ENCODE measurements at regions not wholly inside any gene's neighbourhood (a gene's known extent, or its start where the extent isn't known, plus 50 kb on each side); places are given as distances from the start of the nearest gene placed in this dataset.
"Not testable (repeated sequence)": the region's sequence is repeated elsewhere in the genome, so short reads cannot be mapped to it uniquely, and the experiment has no call there.

DNA sequence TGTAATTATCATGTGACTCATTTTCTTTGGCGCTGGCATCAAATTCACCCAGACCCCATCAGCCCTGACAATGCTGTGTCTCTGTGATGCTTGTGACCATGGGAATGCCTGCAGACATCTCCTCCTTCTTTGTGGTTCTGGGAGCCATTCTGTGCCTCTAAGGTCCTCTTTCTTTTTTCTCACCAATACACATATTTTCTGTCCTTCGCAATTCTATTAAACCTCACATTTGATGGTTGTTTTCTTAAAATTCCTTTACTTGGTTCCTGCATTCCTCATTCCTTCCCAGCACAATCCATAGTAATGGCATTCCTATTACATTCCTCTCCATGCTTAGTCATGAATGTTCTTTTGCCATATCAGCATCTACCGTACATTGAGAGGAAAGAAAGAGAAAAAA lies 375.3 kb downstream of the PIK3C3 start:
- no peak overlapping the region for H3K4me3 ChIP-seq (ENCODE audit: low read depth, low read length)
- DNase-seq (ENCODE audit: low read depth), result no peak
- TF ChIP-seq, protein P1, sequence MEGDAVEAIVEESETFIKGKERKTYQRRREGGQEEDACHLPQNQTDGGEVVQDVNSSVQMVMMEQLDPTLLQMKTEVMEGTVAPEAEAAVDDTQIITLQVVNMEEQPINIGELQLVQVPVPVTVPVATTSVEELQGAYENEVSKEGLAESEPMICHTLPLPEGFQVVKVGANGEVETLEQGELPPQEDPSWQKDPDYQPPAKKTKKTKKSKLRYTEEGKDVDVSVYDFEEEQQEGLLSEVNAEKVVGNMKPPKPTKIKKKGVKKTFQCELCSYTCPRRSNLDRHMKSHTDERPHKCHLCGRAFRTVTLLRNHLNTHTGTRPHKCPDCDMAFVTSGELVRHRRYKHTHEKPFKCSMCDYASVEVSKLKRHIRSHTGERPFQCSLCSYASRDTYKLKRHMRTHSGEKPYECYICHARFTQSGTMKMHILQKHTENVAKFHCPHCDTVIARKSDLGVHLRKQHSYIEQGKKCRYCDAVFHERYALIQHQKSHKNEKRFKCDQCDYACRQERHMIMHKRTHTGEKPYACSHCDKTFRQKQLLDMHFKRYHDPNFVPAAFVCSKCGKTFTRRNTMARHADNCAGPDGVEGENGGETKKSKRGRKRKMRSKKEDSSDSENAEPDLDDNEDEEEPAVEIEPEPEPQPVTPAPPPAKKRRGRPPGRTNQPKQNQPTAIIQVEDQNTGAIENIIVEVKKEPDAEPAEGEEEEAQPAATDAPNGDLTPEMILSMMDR (IDR thresholded peaks at IDR 0.05; ENCODE audit: control insufficient read depth, extremely low read depth, insufficient read depth), result no peak

DNA sequence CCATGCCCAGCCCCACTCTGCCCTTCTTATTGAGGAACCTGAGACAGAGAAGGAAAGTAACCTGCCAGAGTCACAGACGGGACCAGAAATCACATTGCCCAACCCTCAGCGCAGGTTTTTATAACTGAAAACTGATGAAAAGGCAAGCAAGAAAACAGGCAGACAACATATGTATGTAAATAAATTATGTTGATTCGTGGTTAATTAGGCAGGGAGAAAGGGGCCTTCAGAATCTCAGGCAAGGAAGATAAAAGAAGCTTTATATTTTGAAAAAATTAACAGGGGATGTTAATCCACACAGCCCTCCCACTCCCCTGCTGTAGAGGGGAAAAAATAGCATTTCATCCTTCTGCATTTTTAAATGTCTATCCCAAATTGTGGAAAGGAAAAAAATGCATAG lies 378.5 kb downstream of the PIK3C3 start:
- no peak for DNase-seq (ENCODE audit: low read depth)
- no peak overlapping the region for H3K4me3 ChIP-seq (ENCODE audit: low read depth, low read length)
- TF ChIP-seq, protein P1 (IDR thresholded peaks at IDR 0.05; ENCODE audit: control insufficient read depth, extremely low read depth, insufficient read depth), result no peak

DNA sequence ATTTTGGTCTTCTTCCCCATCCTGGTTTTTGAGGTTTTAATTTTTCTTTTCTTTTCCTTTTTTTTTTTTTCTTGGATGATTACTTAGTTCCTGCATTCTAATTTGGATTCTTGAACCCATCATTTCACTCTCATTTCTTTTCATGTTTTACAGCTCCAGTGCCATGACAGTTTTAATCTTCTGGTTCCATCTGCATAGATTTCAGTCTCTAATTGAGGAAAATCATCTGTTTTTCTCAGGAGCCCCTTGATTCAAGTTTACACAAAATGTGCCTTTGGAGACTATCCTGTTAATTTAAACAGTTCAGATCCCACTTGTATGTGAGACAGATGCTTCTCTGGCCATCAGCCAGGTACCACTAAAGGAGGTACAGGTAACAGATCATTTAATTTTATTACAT lies 379.9 kb downstream of the PIK3C3 start:
- DNase-seq (ENCODE audit: low read depth), result no peak
- TF ChIP-seq, protein P1 (IDR thresholded peaks at IDR 0.05; ENCODE audit: control insufficient read depth, extremely low read depth, insufficient read depth), result no peak

DNA sequence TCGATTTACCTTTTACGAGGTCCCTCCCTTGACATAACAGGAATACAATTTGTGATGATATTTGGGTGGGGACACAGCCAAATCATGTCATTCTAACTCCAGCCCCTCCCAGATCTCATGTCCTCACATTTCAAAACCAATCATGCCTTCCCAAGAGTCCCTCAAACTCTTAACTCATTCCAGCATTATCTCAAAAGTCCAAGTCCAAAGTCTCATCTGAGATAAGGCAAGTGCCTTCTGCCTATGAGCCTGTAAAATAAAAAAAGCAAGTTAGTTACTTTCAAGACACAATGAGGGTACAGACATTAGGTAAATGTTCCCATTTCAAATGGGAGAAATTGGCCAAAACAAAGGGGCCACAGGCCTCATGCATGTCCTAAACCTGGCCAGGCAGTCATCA lies 381.1 kb downstream of the PIK3C3 start:
- no peak overlapping the region for H3K4me3 ChIP-seq (ENCODE audit: low read depth, low read length)
- TF ChIP-seq, protein P1 (IDR thresholded peaks at IDR 0.05; ENCODE audit: control insufficient read depth, extremely low read depth, insufficient read depth), result no peak
- no peak for DNase-seq (ENCODE audit: low read depth)

More for the DNA sequence above, 379.9 kb downstream of the PIK3C3 start:
- no peak overlapping the region for H3K4me3 ChIP-seq (ENCODE audit: low read depth, low read length)

DNA sequence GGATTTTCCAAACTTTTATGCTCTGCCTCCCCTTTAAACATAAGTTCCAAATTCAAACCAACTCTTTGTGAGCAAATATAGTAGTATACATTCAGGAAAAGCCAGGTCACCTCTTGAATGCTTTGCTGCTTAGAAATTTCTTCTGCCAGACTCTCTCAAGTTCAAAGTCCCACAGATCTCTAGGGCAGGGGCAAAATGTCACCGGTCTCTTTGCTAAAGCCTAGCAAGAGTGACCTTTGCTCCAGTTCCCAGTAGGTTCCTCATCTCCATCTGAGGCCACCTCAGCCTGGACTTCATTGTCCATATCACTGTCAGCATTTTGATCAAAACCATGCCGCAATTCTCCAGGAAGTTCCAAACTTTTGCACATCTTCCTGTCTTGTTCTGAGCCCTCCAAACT lies 382.3 kb downstream of the PIK3C3 start:
- not testable (repeated sequence) for DNase-seq (ENCODE audit: low read depth); H3K4me3 ChIP-seq (ENCODE audit: low read depth, low read length)

DNA sequence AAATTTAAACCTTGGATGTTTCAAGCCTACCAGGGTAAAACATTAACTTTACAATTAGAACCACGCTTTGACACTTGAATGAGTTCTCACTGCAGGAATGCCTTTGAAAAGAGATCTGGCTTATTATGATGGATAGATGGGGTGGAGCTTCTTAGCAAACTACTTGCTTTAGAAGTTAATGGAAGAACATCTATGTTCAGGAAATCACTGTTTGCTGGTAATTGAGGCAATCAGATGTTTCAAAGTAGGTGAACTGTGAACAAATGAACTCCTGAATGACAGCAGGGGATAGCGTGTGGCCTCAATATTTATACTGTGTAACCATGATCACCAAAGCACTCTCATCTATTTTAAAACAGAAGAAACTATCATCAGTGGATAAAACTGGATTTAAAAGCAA lies 383.6 kb downstream of the PIK3C3 start:
- TF ChIP-seq, protein P1 (IDR thresholded peaks at IDR 0.05; ENCODE audit: control insufficient read depth, extremely low read depth, insufficient read depth), result no peak
- DNase-seq (ENCODE audit: low read depth), result no peak

DNA sequence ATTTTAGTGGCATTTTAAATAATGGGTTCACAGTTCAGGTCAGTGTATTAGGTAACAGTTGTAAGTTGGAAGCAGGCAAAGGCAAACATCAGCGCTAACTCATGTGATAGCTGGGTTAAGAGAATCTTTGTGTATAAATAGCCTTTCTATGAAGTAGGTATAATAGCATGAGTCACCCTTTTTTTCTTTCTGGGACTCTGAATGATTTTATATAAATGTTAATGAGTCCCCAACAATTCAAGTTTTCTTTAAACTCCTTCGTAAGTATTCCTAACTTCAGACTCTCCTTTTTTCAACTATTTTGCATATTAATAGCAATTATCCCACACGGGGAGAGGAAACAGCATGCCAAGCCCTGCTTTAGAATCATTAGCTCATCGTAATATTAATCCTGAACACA lies 384.3 kb downstream of the PIK3C3 start:
- TF ChIP-seq, protein P1 (IDR thresholded peaks at IDR 0.05; ENCODE audit: control insufficient read depth, extremely low read depth, insufficient read depth), result no peak
- DNase-seq (ENCODE audit: low read depth), result no peak
- no peak overlapping the region for H3K4me3 ChIP-seq (ENCODE audit: low read depth, low read length)

More for the DNA sequence above, 383.6 kb downstream of the PIK3C3 start:
- H3K4me3 ChIP-seq (ENCODE audit: low read depth, low read length), result no peak overlapping the region

Data from LNCaP clone FGC (cell line).